CD4-positive, alpha-beta T cell treated with Interleukin-15 for 1 hour (primary cell): ENCODE measurements at regions not wholly inside any gene's neighbourhood (a gene's known extent, or its start where the extent isn't known, plus 50 kb on each side); places are given as distances from the start of the nearest gene placed in this dataset.

Source experiments
- DNase-seq: peaks from one replicate; pipeline ENCODE4 v3.0.0-alpha.2; 2020

GRCh38 chr6:4549556-4550226 lies 226.5 kb upstream of the CDYL start:
- no peak for DNase-seq

- no peak for DNase-seq
These were observed 230.3 kb upstream of the CDYL start for GRCh38 chr6:4545893-4546292.

DNA sequence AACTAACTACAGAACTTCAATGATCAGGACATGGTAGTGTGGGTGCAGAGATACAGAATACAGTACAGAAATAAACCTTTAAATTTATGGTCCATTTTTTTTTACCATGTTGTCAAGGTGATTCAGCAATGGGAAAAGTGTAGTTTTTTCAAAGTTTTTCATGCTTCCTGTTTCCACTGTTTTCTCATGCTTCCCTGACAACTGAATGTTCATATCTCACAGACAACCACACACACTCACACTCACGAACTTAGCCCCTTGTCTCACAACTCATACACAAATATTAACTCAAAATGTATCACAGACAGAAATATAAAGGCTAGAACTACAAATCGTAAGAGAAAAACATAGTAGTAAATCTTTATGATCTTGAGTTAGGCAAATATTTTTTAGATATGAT lies 232.6 kb upstream of the CDYL start:
- no peak for DNase-seq

- no peak for DNase-seq
These were observed 242.6 kb upstream of the CDYL start for GRCh38 chr6:4533576-4533975.

GRCh38 chr6:4531406-4531805 lies 244.8 kb upstream of the CDYL start:
- DNase-seq: no peak

GRCh38 chr6:4522453-4522852 lies 253.8 kb upstream of the CDYL start:
- DNase-seq: no peak

- no peak for DNase-seq
These were observed 255.1 kb upstream of the CDYL start for GRCh38 chr6:4521070-4521469.

DNA sequence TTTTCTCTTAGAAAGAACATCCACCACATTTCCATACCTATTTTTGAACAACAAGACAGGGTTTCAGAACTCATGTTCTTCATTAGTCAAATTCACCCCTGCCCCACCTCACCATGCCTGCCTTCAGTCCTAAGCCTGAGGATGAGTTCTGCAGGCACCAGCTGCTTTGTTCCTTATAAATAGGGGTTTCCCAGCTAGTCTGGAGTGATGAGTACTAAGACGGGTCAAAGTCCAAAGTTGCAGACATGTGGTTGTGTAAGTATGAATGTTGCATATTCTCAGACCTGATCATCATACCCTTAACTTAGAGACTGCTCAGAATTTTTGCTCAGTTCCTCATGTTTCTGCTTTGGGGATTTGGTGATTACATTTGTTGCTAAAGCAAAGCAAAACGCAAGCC lies 257.7 kb upstream of the CDYL start:
- no peak for DNase-seq

DNA sequence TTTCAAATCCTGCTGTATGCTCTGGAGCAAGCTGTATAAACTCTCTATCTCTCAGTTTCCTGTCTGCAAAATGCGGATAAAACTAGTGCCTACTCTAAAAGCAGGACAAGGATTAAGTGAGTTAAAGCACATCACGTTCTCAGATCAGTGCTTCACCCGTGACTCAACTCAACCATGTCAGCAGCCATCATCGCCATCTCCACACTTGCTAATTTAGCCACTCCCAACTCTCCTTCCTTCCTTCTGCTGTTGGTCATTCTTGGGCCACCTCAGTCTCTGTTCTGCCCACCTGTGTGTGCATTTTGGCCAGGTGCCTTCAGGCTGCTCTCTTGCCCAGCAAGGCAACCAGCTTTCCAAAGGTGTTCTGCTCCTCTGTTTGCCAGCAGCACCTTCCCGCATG lies 260.0 kb upstream of the CDYL start:
- DNase-seq: no peak

DNA sequence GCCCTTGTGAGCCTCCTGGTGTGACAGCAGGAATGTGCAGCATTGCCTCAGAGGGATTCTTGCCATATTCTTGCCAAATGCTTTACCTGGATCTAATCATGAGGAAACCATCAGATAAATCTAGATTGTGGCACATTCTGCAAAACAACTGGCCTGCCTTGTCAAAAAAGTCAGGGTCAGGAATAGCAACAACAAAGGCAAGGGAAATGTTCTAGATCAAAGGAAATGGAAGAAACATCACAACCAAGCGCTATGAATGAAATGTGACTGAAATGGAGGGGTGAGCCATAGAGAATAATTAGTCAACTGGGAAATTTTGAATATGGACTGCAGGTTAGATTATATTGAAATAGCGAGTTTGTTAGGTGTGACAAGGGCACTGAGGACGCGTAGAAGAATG lies 262.6 kb upstream of the CDYL start:
- DNase-seq: no peak

DNA sequence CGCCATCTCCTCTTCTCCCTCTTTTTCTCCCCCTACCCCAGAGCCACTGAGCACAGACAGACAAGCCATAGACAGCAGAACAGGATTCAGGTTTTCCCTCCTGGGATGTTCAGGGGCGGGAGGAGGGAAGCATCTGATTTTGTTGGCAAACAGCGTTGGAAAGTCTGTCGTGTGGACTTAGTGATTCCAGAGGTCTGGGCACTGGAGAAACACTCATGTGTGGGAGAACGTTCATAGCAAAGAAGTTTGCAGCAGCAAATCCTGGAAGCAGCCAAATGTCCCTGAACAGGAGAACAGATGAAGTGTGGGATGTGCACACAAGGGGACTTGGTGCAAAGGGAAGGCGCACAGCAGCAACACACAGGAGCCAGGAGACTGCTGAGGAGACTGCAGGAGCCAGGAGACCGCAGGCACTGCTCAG lies 264.1 kb upstream of the CDYL start:
- DNase-seq: no peak

- DNase-seq: no peak
These were observed 264.6 kb upstream of the CDYL start for GRCh38 chr6:4511641-4512020.

DNA sequence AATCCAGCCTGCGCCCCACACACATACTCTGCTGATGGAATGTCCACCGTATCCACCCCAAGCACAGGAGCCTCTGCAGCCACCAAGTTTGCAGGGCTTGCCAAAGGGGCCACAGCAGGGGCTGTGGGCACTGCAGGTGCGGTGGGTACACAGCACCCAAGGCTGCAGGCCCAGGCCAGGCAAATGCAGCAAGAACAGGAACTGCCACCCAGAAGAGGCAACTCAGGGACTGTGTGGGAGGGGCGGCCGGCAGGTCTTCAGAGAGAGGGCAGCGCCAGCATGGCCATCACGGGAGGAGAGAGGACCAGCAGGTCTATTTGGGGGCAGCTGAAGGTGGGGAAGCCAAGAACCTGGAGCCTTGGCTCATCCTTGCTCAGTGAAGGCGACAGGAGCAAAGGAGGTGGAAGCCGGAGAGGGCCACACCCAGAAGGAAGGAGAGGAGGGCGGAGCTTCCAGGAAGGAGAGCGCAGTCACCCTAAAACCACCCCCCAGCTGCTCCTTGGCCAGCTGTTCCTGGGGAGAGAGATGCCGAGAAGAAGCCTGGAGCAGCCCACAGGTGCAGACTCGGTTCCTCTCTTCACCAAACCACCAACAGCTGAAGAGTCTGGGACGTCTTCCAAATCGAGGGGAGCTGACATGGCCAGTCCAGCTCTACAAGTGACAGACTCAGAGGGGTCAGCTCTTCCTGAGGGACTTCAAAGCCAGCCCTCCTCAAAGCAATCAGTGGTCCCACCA lies 265.1 kb upstream of the CDYL start:
- DNase-seq: no peak

- no peak for DNase-seq
These were observed 265.9 kb upstream of the CDYL start for GRCh38 chr6:4510317-4510716.

DNA sequence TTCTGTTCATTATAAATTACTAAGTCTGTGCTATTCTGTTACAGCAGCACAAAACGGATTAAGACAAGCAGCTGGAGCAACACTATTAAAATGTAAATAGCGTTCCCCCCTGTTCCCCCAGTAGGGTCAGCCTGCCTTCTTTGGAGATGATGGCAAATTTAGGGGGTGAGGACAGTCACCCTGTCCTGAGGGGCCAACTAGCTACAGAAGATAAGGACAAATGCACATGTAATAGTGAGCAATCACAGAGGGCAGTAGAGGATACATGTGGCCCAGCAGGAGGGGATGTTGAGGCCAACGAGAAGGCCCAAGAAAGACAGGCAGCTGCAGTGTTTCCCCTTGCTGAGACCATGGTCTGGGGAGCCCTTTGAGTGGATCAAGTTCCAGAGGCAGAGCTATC lies 266.7 kb upstream of the CDYL start:
- no peak for DNase-seq

DNA sequence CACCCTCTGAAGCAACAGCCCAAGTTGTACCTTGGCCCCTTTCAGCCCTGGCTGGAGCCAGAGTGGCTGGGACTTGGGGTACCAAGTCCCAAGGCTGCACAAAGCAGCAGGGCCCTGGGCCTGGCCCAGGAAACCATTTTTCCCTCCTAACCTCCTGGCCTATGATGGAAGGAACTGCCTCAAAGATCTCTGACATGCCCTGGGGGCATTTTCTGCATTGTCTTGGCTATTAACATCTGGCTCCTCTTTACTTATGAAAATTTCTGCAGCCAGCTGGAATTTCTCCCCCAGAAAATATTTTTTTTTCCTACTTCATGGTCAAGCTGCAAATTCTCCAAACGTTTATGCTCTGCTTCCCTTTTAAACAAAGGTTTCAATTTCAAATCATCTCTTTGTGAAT lies 269.4 kb upstream of the CDYL start:
- DNase-seq: no peak

- DNase-seq: no peak
These were observed 270.0 kb upstream of the CDYL start for GRCh38 chr6:4506223-4506622.

DNA sequence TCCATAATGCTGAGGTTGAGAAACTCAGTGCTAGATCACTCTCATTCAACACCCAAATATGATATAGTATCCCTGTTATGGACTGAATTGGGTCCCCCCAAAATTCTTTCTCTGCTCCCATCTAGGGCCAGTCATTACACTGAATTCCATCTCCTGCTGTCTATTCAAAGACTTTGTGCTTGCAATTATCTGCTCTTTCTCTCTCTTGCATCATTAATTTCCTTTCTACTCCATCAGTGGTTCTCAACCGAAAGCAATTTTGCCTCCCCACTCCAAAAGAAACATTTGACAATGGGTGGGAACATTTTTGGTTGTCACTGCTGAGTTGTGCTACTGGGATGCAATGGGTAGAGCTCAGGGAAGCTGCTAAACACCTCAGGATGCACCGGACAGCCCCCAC lies 271.5 kb upstream of the CDYL start:
- DNase-seq: no peak

DNA sequence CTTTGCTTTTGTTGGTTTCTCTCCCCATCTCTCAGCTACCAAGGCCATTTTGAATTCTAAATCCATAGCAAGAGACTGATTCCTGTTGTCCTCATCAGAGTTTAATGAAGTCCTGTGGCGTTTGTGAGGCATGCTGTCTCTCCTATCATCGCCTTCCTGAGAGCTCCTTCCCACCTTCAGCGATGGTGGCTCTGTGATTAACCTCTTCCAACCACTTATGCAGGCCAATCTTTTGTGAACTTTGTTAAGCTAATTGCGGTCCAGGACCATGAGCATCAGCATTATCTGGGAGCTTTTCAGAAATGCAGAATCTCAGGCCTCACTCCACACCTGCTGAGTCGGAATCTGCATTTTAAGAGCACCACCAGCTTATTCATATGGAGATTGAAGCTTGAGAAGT lies 272.5 kb upstream of the CDYL start:
- DNase-seq: no peak

- no peak for DNase-seq
These were observed 279.9 kb upstream of the CDYL start for GRCh38 chr6:4496284-4496683.

GRCh38 chr6:4491501-4492260 lies 284.5 kb upstream of the CDYL start:
- no peak for DNase-seq

DNA sequence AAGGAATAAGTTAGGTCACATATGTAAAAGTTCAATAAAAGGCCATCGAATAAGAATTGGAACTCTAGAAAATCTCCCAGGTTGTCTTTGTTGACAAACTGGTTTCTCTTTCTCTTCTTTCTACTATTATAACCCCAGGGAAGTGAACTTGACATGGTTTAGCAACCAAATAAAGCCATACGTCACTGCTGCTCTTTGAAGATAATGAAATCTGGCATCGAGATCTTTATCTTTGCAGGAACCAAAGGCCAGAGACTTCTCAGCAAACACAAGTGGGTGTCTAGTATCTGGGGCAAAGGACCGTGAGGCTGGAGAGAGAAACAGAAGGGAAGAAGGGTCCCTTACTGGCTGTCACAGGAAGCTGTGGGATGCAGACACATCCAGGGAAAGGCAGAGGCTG lies 286.7 kb upstream of the CDYL start:
- no peak for DNase-seq

DNA sequence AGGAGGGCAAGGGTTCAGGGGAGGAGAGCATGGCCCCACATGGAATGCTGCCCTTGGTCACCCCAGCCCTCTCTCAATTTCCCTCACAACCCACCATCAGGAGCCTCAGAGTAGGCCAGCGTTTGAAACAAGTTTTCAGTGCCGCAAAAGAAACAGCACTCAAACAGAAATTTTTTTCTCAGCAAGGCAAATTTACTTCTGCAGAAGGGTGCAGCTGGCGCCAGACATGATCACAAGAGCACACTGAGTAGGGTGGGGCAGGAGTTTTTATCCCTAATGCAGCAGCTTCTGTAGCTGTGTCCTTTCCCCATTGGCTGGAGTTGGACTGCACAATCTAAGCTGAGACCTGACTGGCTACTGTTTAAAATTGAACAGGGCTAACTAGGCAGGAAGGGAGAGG lies 287.8 kb upstream of the CDYL start:
- no peak for DNase-seq

DNA sequence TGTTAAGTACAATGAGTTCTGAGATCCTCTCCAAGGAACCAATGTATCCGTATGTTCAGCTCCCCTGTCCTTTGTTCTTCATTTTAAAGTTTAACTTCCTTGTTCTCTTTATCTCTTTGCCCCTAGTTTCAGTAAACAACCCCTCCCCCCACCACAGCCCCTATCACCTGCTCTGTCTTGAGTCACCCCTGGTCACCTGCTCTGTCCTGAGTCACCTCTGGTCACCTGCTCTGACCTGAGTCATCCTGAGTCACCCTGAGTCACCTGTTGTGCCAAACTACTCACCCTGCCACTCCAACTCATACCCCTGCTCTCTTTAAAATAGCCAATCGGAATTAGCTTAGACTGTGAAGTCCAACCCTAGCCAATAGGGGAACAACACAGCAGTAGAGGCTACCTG lies 288.7 kb upstream of the CDYL start:
- DNase-seq: no peak
